K562 (cell line): ENCODE measurements at regions not wholly inside any gene's neighbourhood (a gene's known extent, or its start where the extent isn't known, plus 50 kb on each side); places are given as distances from the start of the nearest gene placed in this dataset.
A peak's percentile ranks its signal among the peaks of the same experiment; 100 is the strongest.

Experiments used
- ATAC-seq: fragments of 200-7000 bp; cut with Tn5 transposase; 3 replicates; pipeline ENCODE4 v1.9.1; 2020; ENCODE audit warnings: moderate library complexity
- BruUV-seq: library from RNA; stranded (reverse); fragments of 400-500 nt; replicated peaks from 2 replicates; lab custom pipeline; 2021; lab: Mats Ljungman, UMichigan
- CTCF ChIA-PET: fragments of 300-600 bp; formaldehyde crosslinking; extraction: SDS; loops from one replicate; lab custom pipeline; 2021; ENCODE audit warnings: low intra/inter-chr PET ratio; lab: Yijun Ruan, JAX
- POLR2A ChIA-PET: fragments of 300-600, 350-650 bp; sonication (Branson Sonifier 250); formaldehyde crosslinking; extraction: SDS; loops from one replicate; lab custom pipeline; 2021; ENCODE audit warnings: antibody characterized with exemption, inconsistent platforms; lab: Yijun Ruan, JAX
- DNase-seq, 4 experiments: peaks; one replicate each; pipeline versions ENCODE4 v3.0.0 to v3.0.0-alpha.2; 2011 to 2018; ENCODE audit warnings: low spot score in 3 of 4, mixed read lengths in 3 of 4; ENCODE audit errors: extremely low read depth in 1 of 4
- FAIRE-seq: peaks from 2 replicates; lab custom pipeline; 2011; peaks lifted over from hg19 to GRCh38; lab: Jason Lieb, UNC
- H2AFZ ChIP-seq: 2 replicates; pipeline ENCODE4 v1.6.0; 2011; ENCODE audit warnings: low read depth, low read length, control low read depth, inconsistent platforms
- H3K27ac ChIP-seq: fragments of 200-600 bp; 3 replicates; pipeline ENCODE4 v1.8.0; 2011; ENCODE audit warnings: low read depth, mild to moderate bottlenecking, control low read depth, inconsistent platforms, low read length, moderate library complexity, mixed read lengths; ENCODE audit errors: extremely low read depth
- H3K27me3 ChIP-seq, 2 experiments: fragments of 300-600 bp in 1 of 2; 2 replicates in 1 of 2; 3 replicates in 1 of 2; pipeline versions ENCODE4 v1.6.0 to v1.8.0; 2011; ENCODE audit warnings: inconsistent platforms in 2 of 2, low read length in 2 of 2, mild to moderate bottlenecking in 1 of 2, mixed read lengths in 1 of 2, moderate library complexity in 1 of 2; ENCODE audit not compliant: control insufficient read depth in 2 of 2, insufficient read depth in 2 of 2
- H3K36me3 ChIP-seq: fragments of 300-600 bp; 3 replicates; pipeline ENCODE4 v1.8.0; 2011; ENCODE audit warnings: mild to moderate bottlenecking, low read length, inconsistent platforms; ENCODE audit not compliant: control insufficient read depth, insufficient read depth
- H3K4me1 ChIP-seq, 2 experiments: fragments of 200-600 bp in 1 of 2; replicated peaks in 1 of 2; 2 replicates in 1 of 2; 3 replicates in 1 of 2; pipeline versions ENCODE4 v1.5.1 to v1.8.0; 2011; ENCODE audit warnings: inconsistent platforms in 2 of 2, low read length in 2 of 2, mild to moderate bottlenecking in 1 of 2, mixed read lengths in 1 of 2, moderate library complexity in 1 of 2; ENCODE audit not compliant: control insufficient read depth in 2 of 2, insufficient read depth in 2 of 2
- H3K4me2 ChIP-seq: 2 replicates; pipeline ENCODE4 v1.6.1; 2011; ENCODE audit warnings: low read length, control low read depth, inconsistent platforms, mixed read lengths; ENCODE audit not compliant: insufficient read depth
- H3K4me3 ChIP-seq: fragments of 200-600 bp; sonication (generic), shearing (Covaris generic); 2 replicates; pipeline ENCODE4 v1.5.1; 2016; ENCODE audit warnings: control low read depth, inconsistent platforms
- H3K79me2 ChIP-seq: fragments of 200-600 bp; 3 replicates; pipeline ENCODE4 v1.8.0; 2011; ENCODE audit warnings: low read length, inconsistent platforms; ENCODE audit not compliant: control insufficient read depth, insufficient read depth
- H3K9ac ChIP-seq, 2 experiments: 2 replicates each; pipeline versions ENCODE4 v1.6.0 to v1.6.1; 2011; ENCODE audit warnings: low read depth in 2 of 2, low read length in 2 of 2, control low read depth in 1 of 2, inconsistent platforms in 1 of 2, mild to moderate bottlenecking in 1 of 2, mixed read lengths in 1 of 2; ENCODE audit not compliant: insufficient read depth in 1 of 2
- H3K9me1 ChIP-seq: one replicate; pipeline ENCODE4 v1.6.0; 2011; ENCODE audit warnings: inconsistent platforms, mild to moderate bottlenecking, low read length, moderate library complexity; ENCODE audit not compliant: control insufficient read depth, insufficient read depth
- H3K9me3 ChIP-seq: replicated peaks from 2 replicates; pipeline ENCODE4 v1.5.1; 2011; ENCODE audit warnings: low read depth, low read length, inconsistent platforms; ENCODE audit not compliant: control insufficient read depth, insufficient read depth
- H4K20me1 ChIP-seq: replicated peaks from 2 replicates; pipeline ENCODE4 v1.6.1; 2011; ENCODE audit warnings: low read length, inconsistent platforms, mixed read lengths; ENCODE audit not compliant: control insufficient read depth, insufficient read depth
- ARID1B ChIP-seq: fragments of 450-650 bp; IDR thresholded peaks from 2 replicates; pipeline ENCODE4 v1.6.1; 2016; ENCODE audit warnings: antibody characterized with exemption, mild to moderate bottlenecking, inconsistent platforms
- CREB1 ChIP-seq, 2 experiments: sonication (generic) in 1 of 2; formaldehyde crosslinking in 1 of 2; IDR thresholded peaks; 2 replicates each; pipeline versions ENCODE4 v1.6.1 to v1.8.0; 2012 to 2022; ENCODE audit warnings: inconsistent platforms in 1 of 2, mild to moderate bottlenecking in 1 of 2, missing genetic modification reagents in 1 of 2, moderate library complexity in 1 of 2
- GTF2A2 ChIP-seq: IDR thresholded peaks from 2 replicates; pipeline ENCODE4 v1.6.1; 2016; ENCODE audit warnings: mild to moderate bottlenecking, missing genetic modification characterization, missing compliant biosample characterization
- NBN ChIP-seq: fragments of 450-650 bp; IDR thresholded peaks from 2 replicates; pipeline ENCODE4 v1.6.1; 2016; ENCODE audit warnings: low read depth, mild to moderate bottlenecking
- NR2C2 ChIP-seq, 2 experiments: fragments of 200-800 bp in 1 of 2; sonication (Bioruptor generic) in 1 of 2; sonication (generic) in 1 of 2; formaldehyde crosslinking in 1 of 2; IDR thresholded peaks; 2 replicates each; pipeline versions ENCODE4 v1.6.1 to v1.8.0; 2016 to 2022; ENCODE audit warnings: mild to moderate bottlenecking in 1 of 2, missing compliant biosample characterization in 1 of 2, missing genetic modification characterization in 1 of 2, missing genetic modification reagents in 1 of 2
- RFX1 ChIP-seq: fragments of 450-650 bp; IDR thresholded peaks from 2 replicates; pipeline ENCODE4 v1.6.1; 2016; ENCODE audit warnings: mild to moderate bottlenecking, moderate library complexity
- ZFP30 ChIP-seq: fragments of 250-450 bp; sonication (Bioruptor Pico); IDR thresholded peaks from 2 replicates; pipeline ENCODE4 v1.8.0; 2022; ENCODE audit warnings: moderate library complexity, mild to moderate bottlenecking, inconsistent platforms, borderline replicate concordance
- ZNF780A ChIP-seq: fragments of 250-450 bp; sonication (Bioruptor Pico); IDR thresholded peaks from 2 replicates; pipeline ENCODE4 v1.5.0; 2021; ENCODE audit warnings: mild to moderate bottlenecking
- WGBS: fragments of 100-300 bp; shearing (Covaris generic); methylation state at CpG from one replicate; pipeline ENCODE4 v1.1.6; 2016; ENCODE audit warnings: low coverage, mixed read lengths; ENCODE audit not compliant: insufficient coverage; ENCODE audit errors: missing lambda C conversion rate; 5-methylcytosine and 5-hydroxymethylcytosine counted together
- in situ Hi-C: fragments of 300-500 bp; cut with MboI; formaldehyde crosslinking; loops from 4 replicates; pipeline ENCODE4 v1.15.0; 2018; ENCODE audit warnings: inconsistent platforms, mixed read lengths
- intact Hi-C: fragments of 100-400 bp; cut with micrococcal nuclease; formaldehyde crosslinking; loops from 2 replicates; pipeline ENCODE4 v1.14.2; 2022

- Histone ChIP-seq H3K27ac (no peak overlapping the region), H3K27me3 (no peaks in the 10 kb centered on the region), H3K9me1 (no peaks in the 10 kb centered on the region), H3K36me3 (no peaks in the 10 kb centered on the region), H3K4me3 (no peak overlapping the region), H3K79me2 (no peaks in the 10 kb centered on the region), H3K9ac (no peak overlapping the region), H2AFZ (no peak overlapping the region), H4K20me1 (no peaks in the 10 kb centered on the region), H3K4me1 (no peaks in the 10 kb centered on the region), H3K4me2 (no peak overlapping the region), H3K9me3 (no peaks in the 10 kb centered on the region; the same call in 1 of the 2 replicates)
- CTCF ChIA-PET: no interaction called here
- no TSS peak for BruUV-seq
- intact Hi-C loops: no loop called here
- POLR2A ChIA-PET: no interaction called here
- TF ChIP-seq NBN (no peak), ZFP30 (CRISPR knock-in tag) (no peak), NR2C2 (CRISPR knock-in tag; IDR thresholded peaks at IDR 0.05) (no peak), NR2C2 (tag; IDR thresholded peaks at IDR 0.05) (no peak), ARID1B (no peak), RFX1 (no peak), GTF2A2 (tag) (no peak), CREB1 (IDR thresholded peaks at IDR 0.05) (no peak), CREB1 (CRISPR knock-in tag; IDR thresholded peaks at IDR 0.05) (no peak), ZNF780A (CRISPR knock-in tag) (no peak)
- WGBS: 3% methylated on average over 2 of the region's 2 CpGs
- DNase-seq: peak in 1 of 4 experiments; percentile 7
- FAIRE-seq: no peak
- ATAC-seq: no peak
- in situ Hi-C loops: no loop called here
Measured at GRCh38 chr11:42631220-42631843, 680.5 kb upstream of the API5 start.
